HEK293T (cell line): ENCODE measurements at regions not wholly inside any gene's neighbourhood (a gene's known extent, or its start where the extent isn't known, plus 50 kb on each side); places are given as distances from the start of the nearest gene placed in this dataset.

Experiments used
- BHLHE40 ChIP-seq: fragments of 450-650 bp; IDR thresholded peaks from 2 replicates; pipeline ENCODE4 v1.6.1; 2016; ENCODE audit warnings: mild to moderate bottlenecking, moderate library complexity, borderline replicate concordance
- FOXK2 ChIP-seq: fragments of 450-650 bp; IDR thresholded peaks from 2 replicates; pipeline ENCODE4 v1.6.1; 2016; ENCODE audit warnings: mild to moderate bottlenecking
- NFRKB ChIP-seq: fragments of 450-650 bp; IDR thresholded peaks from 2 replicates; pipeline ENCODE4 v1.6.1; 2016; ENCODE audit warnings: mild to moderate bottlenecking, moderate library complexity
- SP1 ChIP-seq: fragments of 450-650 bp; IDR thresholded peaks from 2 replicates; pipeline ENCODE4 v1.6.1; 2017
- SUZ12 ChIP-seq: fragments of 450-650 bp; IDR thresholded peaks from 2 replicates; pipeline ENCODE4 v1.6.1; 2016; ENCODE audit warnings: mild to moderate bottlenecking
- TARDBP ChIP-seq: fragments of 450-650 bp; IDR thresholded peaks from 2 replicates; pipeline ENCODE4 v1.6.1; 2016
- ZNF384 ChIP-seq: fragments of 450-650 bp; IDR thresholded peaks from 2 replicates; pipeline ENCODE4 v1.6.1; 2016

GRCh38 chr21:38696579-38696978 lies 109.2 kb upstream of the ETS2 start:
- no peak for TF ChIP-seq SP1
- TF ChIP-seq NFRKB = no peak
- TF ChIP-seq SUZ12 = no peak
- no peak for TF ChIP-seq BHLHE40
- TF ChIP-seq FOXK2 = no peak
- TF ChIP-seq TARDBP = no peak
- no peak for TF ChIP-seq ZNF384
